HG03060 (cell line): ENCODE measurements at regions not wholly inside any gene's neighbourhood (a gene's known extent, or its start where the extent isn't known, plus 50 kb on each side); places are given as distances from the start of the nearest gene placed in this dataset.
"Not testable (repeated sequence)": the region's sequence is repeated elsewhere in the genome, so short reads cannot be mapped to it uniquely, and the experiment has no call there.

Experiments used
- ATAC-seq: cut with Tn5 transposase; IDR thresholded peaks from one replicate; pipeline ENCODE4 v1.9.1; 2021; ENCODE audit warnings: low read depth, moderate number of reproducible peaks; ENCODE audit not compliant: unreplicated experiment

GRCh38 chr12:17564630-17565029 lies 525.4 kb downstream of the RERGL start:
- not testable (repeated sequence) for ATAC-seq

- ATAC-seq = no peak
Measured at GRCh38 chr12:17550011-17550410, 540.0 kb downstream of the RERGL start.

DNA sequence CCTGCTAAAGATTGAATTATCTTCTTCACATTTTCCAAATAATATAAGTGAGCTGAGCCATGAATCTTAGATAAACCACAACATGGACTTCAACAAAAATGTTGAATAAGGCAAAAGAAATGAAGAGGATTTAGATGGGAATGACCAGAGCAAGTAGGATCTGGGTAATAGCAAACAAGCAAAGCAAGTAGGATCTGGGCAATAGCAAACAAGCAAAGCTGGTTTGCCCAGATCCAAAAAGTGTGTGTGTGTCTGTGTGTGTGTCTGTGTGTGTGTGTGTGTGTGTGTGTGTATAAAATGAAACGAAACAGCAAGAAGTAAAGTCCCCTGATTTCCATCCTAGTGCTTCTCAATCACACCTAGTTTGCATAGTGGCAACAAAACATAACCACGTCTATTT lies 549.1 kb downstream of the RERGL start:
- ATAC-seq = no peak

DNA sequence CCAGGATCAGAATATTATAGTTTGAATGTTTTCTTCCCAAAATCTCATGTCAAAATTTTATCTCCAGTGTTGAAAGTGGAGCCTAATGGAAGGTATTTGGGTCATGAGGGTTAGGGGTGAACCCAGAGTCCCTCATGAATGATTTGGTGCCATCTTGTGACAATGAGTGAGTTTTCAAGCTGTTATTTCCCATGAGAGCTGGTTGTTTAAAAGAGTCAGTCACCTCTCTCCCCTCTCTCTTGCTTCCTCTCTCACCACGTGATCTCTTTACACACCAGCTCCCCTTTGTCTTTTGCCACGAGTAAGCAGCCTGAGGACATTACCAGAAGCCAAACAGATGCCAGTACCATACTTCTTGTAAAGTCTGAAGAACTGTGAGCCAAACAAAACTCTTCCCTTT lies 561.6 kb downstream of the RERGL start:
- no peak for ATAC-seq

GRCh38 chr12:17527021-17527420 lies 563.0 kb downstream of the RERGL start:
- ATAC-seq = no peak

DNA sequence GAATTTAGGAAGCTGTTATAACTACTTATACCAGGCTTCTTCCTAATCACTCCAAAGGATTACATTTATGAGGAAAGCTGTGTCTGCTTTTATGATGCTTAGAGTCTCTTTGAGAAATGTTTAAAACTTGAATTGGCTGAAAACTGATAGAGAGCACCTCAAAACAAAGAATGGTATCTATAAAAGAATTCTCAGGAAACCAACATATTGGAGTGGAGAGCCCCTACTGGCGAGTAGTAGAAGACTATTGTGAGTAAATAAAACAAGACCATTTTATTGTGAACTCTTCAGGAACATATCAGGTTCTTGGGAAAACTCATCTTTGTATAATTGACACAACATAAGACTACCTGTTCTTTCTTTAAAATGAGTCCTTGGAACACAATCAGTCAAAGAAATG lies 578.6 kb downstream of the RERGL start:
- ATAC-seq = no peak

DNA sequence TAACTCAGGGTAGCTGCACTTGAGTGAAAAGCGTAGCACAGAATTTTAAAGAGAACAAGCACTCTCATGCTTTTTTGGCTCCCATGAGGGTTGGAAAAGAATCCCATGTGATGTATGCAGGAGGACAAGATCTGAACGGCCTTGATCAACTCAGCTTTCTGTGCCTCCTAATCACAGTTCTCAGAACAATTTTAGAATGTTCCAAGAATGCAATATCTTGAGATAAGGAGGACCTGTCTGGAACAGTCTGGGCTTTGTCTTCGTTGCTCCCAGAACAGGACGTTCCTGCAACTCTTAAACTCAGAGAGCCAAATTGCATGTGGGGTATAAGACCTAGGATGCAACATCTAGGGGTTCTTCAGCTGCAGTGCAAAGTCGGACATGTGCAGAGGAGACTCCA lies 582.7 kb downstream of the RERGL start:
- no peak for ATAC-seq

GRCh38 chr12:17503742-17504141 lies 586.3 kb downstream of the RERGL start:
- ATAC-seq = no peak

DNA sequence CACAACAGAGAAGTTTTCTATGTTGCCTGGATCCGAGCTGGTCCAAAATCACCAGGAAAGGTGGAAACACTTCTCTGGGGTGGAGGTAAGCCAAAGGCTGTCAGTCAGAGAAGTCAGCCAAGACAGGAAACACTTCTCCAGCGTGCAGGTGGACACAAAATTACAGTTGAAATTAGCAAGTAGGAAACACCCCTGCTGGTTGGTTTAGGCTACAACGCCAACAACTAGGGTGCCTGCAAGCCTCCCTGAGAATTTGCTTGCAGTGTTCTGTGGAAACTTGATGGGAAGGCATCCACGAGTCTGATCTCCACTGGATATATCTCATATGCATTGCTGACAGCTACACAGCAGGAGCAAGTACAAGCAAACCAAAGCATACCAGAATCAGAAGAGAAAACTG lies 600.5 kb downstream of the RERGL start:
- ATAC-seq = no peak

DNA sequence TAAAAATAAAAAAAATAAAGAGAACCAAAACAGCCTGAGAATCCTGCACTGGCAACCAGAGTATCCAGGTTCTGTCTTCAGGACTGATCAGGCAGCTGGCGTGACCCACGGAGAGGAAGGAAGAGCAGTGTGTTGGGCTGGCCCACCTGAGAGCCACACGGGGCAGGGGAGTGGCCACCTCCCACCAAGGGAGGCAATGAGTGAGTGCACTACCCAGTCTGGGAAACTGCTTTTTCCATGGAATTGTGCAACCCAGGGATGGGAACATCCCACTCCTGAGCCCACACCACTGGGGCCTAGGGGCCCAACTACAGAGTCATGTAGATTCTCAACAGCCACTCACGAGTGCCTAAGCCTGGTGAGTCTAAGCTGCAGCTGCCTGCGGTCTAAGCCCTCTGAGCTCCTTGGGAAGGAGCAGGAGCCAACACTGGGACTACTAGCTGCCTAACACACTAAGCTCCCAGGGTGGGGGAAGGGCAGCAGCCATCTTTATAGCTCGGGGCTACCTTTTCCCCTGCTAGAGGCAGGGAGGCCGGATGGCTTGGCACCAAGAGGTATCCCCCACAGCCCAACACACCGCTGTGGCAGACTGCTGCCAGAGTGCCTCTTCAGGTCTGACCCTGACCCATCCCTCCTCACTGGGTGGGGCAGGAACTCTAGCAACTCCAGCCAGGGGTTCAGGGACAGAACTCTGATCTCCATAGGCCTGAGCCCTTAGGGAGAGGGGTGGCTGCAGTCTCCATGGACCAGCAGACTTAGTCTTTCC lies 610.9 kb downstream of the RERGL start:
- ATAC-seq = no peak

GRCh38 chr12:17470460-17470859 lies 619.5 kb downstream of the RERGL start:
- no peak for ATAC-seq

DNA sequence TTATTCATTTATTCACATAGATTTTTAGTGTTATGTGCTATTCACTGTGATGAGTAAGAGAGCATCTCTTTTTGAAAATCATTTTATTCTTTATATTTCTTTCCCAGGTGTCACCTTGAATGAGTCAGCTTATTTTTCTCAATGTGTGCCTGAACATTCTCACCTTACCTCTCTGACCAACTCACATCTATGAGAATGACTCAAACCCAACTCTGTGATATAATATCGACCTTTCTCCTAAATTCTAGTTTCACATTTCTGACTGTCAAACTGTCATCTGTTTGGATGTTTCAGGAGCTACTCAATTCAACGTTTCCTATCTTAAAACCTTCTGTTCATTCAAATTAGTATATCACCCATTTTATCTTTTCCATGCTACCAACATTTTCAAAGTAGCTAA lies 630.8 kb downstream of the RERGL start:
- ATAC-seq = no peak

DNA sequence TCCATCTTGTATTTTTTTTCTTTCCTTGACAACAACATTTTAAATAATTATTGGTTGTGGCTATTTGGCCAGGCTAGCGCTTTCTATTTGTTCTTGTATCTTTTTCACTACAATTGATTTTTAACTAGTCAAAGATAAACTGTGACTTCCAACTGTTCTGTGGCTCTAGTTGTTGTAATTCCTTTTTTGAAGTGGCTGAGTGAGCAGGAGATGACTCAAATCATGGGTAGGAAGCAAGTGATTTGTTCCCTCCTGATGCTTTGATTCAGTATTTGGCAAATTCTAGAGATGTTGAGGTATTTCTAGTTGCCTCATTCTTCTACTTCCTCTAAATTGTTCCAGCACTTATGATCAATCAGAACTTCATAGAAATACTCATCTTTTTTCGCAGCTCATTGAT lies 633.5 kb downstream of the RERGL start:
- no peak for ATAC-seq

- ATAC-seq = no peak
Measured at GRCh38 chr12:17438141-17438540, 651.9 kb downstream of the RERGL start.

- ATAC-seq = no peak
Measured at GRCh38 chr12:17416748-17417147, 673.2 kb downstream of the RERGL start.

GRCh38 chr12:17414596-17414995 lies 675.4 kb downstream of the RERGL start:
- no peak for ATAC-seq

DNA sequence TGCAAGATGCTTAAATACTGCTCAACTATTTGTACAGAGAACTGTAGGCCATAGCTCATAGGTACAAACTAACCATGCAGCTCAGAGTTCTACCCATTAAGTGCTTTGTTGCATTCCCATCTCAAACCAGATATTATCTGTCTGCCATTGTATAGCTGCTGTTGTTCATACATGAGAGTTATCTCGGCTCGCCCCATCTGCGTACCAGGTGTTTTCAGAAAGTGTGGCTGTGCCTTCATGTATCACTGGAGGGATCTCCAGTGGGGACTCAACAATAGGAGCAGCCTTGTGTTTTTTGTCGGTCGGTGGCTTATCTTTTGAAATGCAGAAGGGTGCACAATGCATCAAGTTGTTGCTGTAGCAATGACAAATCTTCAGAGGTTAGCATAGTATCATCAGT lies 678.3 kb downstream of the RERGL start:
- ATAC-seq = no peak

DNA sequence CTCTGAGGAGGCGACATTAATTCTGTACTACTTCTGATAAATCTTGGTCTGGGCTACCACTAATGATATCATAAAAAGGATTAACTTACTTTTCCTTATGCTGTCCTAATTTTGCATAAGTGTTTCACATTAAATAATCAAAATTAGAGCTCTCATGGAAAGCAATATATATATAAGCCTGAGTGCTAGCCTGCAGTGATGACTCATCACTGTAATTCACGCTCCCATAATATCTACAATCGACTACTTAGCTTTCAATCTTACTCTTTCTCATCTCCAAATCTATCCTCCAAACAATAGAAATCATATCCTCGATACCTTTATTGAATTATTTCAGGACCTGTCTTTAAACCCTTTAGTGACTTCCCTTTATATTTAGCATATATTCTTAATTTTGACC lies 701.3 kb downstream of the RERGL start:
- ATAC-seq = no peak

DNA sequence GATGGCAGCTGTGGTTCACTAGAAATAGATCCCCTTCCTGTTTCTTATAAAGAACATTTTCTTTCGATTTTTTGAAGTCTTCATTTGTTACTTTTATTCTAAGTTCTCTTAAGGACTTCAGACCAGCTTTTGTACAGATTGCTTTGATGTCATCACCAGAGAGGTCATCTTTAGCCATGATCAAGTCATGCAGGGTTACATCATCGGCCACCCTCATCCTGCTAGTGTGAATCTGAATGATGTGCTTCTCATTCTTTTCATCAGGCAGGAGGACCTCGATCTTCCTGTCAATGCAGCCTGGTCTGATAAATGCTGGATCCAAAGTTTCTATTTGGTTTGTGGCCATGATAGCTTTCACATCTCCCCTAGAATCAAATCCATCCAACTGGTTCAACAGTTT lies 706.7 kb downstream of the RERGL start:
- ATAC-seq = no peak

DNA sequence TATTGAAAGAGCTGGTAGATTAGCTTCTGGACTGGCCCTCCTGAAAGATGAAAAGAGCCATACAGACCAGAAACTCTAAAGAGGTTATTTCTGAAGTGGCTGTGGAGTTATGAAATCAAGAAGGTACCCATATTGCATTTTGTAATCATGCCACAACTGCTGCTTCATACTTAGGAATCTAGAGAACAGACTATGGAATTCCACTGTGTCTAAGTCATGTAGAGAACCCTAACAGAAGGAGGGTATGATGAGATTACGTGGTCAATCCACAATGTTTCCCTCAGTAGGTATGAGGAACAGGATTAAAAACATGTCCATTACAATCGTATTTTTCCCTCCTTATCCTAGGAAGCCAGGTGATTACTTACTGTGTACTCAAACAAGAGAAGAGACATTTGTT lies 708.8 kb downstream of the RERGL start:
- no peak for ATAC-seq

GRCh38 chr12:17372508-17372907 lies 717.5 kb downstream of the RERGL start:
- ATAC-seq = no peak

GRCh38 chr12:17371491-17372215 lies 718.3 kb downstream of the RERGL start:
- ATAC-seq = no peak
